Muscle layer of colon (tissue), 2 donors: ENCODE measurements at regions not wholly inside any gene's neighbourhood (a gene's known extent, or its start where the extent isn't known, plus 50 kb on each side); places are given as distances from the start of the nearest gene placed in this dataset.
"Not testable (repeated sequence)": the region's sequence is repeated elsewhere in the genome, so short reads cannot be mapped to it uniquely, and the experiment has no call there.

Experiments used
- H3K27ac ChIP-seq: one replicate; pipeline ENCODE4 v1.7.0; 2013; ENCODE audit warnings: low read depth, mild to moderate bottlenecking, low read length, moderate library complexity
- H3K27me3 ChIP-seq, 2 donors: one replicate each; pipeline ENCODE4 v1.7.0; 2013; ENCODE audit warnings: low read length in 2 of 2, mild to moderate bottlenecking in 2 of 2; ENCODE audit not compliant: insufficient read depth in 2 of 2, control insufficient read depth in 1 of 2
- H3K36me3 ChIP-seq: one replicate; pipeline ENCODE4 v1.7.0; 2013; ENCODE audit warnings: mild to moderate bottlenecking, low read length; ENCODE audit not compliant: insufficient read depth
- H3K4me1 ChIP-seq: one replicate; pipeline ENCODE4 v1.7.0; 2013; ENCODE audit warnings: mild to moderate bottlenecking, low read length; ENCODE audit not compliant: insufficient read depth
- H3K4me3 ChIP-seq, 2 donors: one replicate each; pipeline ENCODE4 v1.7.0; 2013; ENCODE audit warnings: low read length in 2 of 2, low read depth in 1 of 2, mild to moderate bottlenecking in 1 of 2, moderate library complexity in 1 of 2
- H3K9ac ChIP-seq: one replicate; pipeline ENCODE4 v1.7.0; 2013; ENCODE audit warnings: low read length
- H3K9me3 ChIP-seq: one replicate; pipeline ENCODE4 v1.7.0; 2013; ENCODE audit warnings: mild to moderate bottlenecking, low read length
- donor health status: abdominal sarcoma.
- donor health status: Adenocarcinoma of cecum.

DNA sequence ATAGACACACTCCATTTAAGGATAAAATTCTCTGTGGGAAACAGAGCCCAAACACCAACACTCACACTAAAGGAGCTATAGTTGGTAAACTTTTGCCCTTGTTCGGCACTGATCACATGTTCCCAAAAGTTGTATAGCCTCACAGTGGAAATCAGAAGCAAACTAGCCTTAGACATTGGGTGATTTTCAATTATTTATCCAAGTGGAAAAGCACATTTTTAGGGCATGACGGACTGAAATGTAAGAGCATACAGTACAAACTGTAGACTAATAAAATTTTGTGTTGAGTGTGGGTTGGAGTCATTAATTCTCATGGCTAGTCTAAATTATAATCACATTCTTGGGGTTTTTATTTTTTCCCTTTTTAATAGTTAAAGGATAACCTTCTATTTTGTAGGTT is 202.4 kb downstream of the MOXD1 start:
- H3K4me3 ChIP-seq: no peak overlapping the region
- no peaks in the 10 kb centered on the region for H3K9me3 ChIP-seq
- H3K4me1 ChIP-seq: peaks cover 4% of the 10 kb centered on the region
- H3K27ac ChIP-seq: no peak overlapping the region
- no peak overlapping the region for H3K9ac ChIP-seq
- H3K27me3 ChIP-seq: no peaks in the 10 kb centered on the region
- no peaks in the 10 kb centered on the region for H3K36me3 ChIP-seq

DNA sequence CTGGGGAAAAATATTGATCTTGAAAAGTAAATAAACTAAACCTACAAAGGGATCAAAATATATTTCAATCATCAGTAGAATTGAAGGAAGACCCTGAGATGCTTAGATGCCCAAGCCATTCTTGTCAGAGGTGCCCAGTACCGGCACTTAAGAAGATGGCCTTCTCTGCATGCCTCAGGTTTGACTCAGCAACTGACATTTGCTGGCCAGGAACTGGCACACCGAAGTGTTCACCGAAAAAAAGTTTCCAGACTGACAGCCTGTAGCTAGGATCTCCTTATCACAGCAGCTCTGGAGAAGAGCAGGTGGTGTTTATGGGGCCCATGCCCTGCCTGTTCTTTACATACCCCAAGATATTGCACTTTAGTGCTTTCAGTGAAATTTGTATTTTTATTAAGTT is 203.2 kb downstream of the MOXD1 start:
- no peaks in the 10 kb centered on the region for H3K36me3 ChIP-seq
- H3K4me1 ChIP-seq: peaks cover 3% of the 10 kb centered on the region
- H3K4me3 ChIP-seq: no peak overlapping the region
- H3K27ac ChIP-seq: no peak overlapping the region
- no peaks in the 10 kb centered on the region for H3K9me3 ChIP-seq
- no peak overlapping the region for H3K9ac ChIP-seq
- no peaks in the 10 kb centered on the region for H3K27me3 ChIP-seq

DNA sequence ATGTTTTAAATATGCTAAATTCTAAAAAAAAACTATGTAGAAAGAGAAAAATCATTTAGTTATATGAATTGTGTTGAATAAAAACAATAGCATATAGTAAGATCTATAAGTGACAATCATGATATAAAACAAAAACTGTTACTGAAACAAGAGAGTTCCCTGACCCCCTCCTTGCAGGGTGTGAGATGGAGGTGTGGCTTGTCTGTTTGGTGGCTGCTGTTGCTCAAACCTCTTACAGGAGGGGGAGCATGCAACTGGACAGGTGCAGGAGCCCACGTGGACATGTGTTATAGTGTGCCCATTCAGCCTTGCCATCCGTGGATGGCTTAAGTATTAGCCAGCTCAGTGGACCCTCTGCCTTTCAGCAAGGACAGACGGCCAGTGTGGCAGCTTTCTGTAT is 206.7 kb downstream of the MOXD1 start:
- Histone ChIP-seq H3K27ac (no peak overlapping the region), H3K27me3 (no peaks in the 10 kb centered on the region), H3K4me3 (no peak overlapping the region), H3K9me3 (no peaks in the 10 kb centered on the region), H3K36me3 (no peaks in the 10 kb centered on the region), H3K4me1 (peaks cover 6% of the 10 kb centered on the region), H3K9ac (no peak overlapping the region)

DNA sequence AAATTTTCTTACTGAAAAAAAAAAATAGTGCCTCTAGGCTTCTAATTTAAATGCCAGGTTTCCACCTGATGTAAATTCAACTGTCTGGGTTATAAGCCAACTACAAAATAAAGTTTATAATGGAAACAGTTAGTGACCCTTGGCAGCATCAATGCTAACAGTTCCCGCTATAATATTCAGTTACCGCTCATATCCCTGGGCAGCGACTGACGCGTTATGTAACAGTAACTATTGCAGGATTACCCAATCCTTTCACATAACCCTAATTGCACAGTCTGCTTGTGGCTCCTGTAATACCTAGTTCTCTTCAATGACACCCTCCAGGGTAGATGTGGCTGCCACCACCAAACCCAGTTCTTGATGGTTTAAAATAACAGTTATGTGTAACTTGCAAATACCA is 208.6 kb downstream of the MOXD1 start:
- Histone ChIP-seq H3K27ac (no peak overlapping the region), H3K27me3 (no peaks in the 10 kb centered on the region), H3K36me3 (no peaks in the 10 kb centered on the region), H3K9ac (no peak overlapping the region), H3K4me3 (no peak overlapping the region), H3K9me3 (no peaks in the 10 kb centered on the region), H3K4me1 (peaks cover 6% of the 10 kb centered on the region)

- Histone ChIP-seq H3K36me3 (no peaks in the 10 kb centered on the region), H3K4me3 (no peak overlapping the region), H3K27ac (no peak overlapping the region), H3K9ac (no peak overlapping the region), H3K9me3 (no peaks in the 10 kb centered on the region), H3K27me3 (no peaks in the 10 kb centered on the region), H3K4me1 (peaks cover 6% of the 10 kb centered on the region)
Measured at GRCh38 chr6:132190815-132191175, 210.5 kb downstream of the MOXD1 start.

- Histone ChIP-seq H3K27me3 (no peaks in the 10 kb centered on the region), H3K9ac (no peak overlapping the region), H3K36me3 (no peaks in the 10 kb centered on the region), H3K27ac (no peak overlapping the region), H3K9me3 (no peaks in the 10 kb centered on the region), H3K4me3 (no peak overlapping the region), H3K4me1 (peaks cover 6% of the 10 kb centered on the region)
Measured at GRCh38 chr6:132190097-132190814, 211.0 kb downstream of the MOXD1 start.

DNA sequence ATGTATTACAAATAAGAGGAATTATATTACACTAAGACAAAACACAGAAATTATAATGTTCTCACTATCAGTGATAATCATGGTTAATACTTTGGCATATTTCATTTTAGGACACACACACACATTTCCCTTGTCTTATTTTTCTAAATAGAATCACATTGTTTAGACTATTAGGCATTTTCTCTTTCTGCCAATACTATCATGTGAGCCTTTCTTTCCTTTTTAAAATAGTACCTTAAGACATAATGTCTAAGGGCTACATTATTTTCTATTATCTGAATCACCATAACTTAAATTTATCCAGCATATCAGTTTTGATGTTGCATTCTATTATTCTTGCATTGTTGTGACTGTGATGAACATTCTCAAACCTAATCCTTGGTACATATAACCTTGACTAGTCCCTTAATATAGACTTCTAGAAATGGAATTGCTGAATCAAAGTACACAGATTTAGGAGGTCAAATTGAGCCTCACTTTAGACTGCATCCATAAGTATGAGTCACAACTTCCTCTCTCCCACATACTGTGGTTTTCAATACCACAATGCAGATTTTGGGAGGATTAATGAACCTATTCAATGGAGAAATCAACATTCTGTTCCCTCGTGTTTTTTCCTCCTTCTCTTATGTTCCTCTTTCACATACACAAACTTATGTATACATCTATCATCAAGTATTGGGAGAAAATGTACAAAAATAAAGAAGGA is 212.6 kb downstream of the MOXD1 start:
- Histone ChIP-seq H3K27ac (no peak overlapping the region), H3K36me3 (no peaks in the 10 kb centered on the region), H3K4me3 (no peak overlapping the region), H3K27me3 (no peaks in the 10 kb centered on the region), H3K9ac (no peak overlapping the region), H3K4me1 (peaks cover 6% of the 10 kb centered on the region), H3K9me3 (no peaks in the 10 kb centered on the region)

GRCh38 chr6:132187816-132188215 is 213.5 kb downstream of the MOXD1 start:
- H3K4me1 ChIP-seq: peaks cover 6% of the 10 kb centered on the region
- no peaks in the 10 kb centered on the region for H3K36me3 ChIP-seq
- H3K27ac ChIP-seq: no peak overlapping the region
- H3K27me3 ChIP-seq: no peaks in the 10 kb centered on the region
- H3K9ac ChIP-seq: no peak overlapping the region
- no peaks in the 10 kb centered on the region for H3K9me3 ChIP-seq
- no peak overlapping the region for H3K4me3 ChIP-seq

DNA sequence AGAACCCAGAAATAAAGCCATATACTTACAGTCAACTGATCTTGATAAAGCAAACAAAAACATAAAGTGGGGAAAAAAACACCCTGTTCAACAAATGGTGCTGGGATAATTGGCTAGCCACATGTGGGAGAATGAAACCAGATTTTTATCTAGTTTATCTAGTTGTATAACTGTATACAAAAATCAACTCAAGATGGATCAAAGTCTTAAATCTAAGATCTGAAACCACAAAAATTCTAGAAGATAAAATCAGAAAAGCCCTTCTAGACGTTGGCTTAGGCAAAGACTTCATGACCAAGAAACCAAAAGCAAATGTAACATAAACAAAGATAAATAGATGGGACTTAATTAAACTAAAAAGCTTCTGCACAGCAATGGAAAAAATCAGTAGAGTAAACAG is 216.3 kb downstream of the MOXD1 start:
- H3K9me3 ChIP-seq, H3K27ac ChIP-seq, H3K4me1 ChIP-seq, H3K9ac ChIP-seq, H3K27me3 ChIP-seq, H3K36me3 ChIP-seq, H3K4me3 ChIP-seq: not testable (repeated sequence)

GRCh38 chr6:132179955-132180354 is 221.3 kb downstream of the MOXD1 start:
- H3K9me3 ChIP-seq: no peaks in the 10 kb centered on the region
- no peaks in the 10 kb centered on the region for H3K4me1 ChIP-seq
- no peak overlapping the region for H3K27ac ChIP-seq
- H3K27me3 ChIP-seq: no peaks in the 10 kb centered on the region
- H3K36me3 ChIP-seq: no peaks in the 10 kb centered on the region
- no peak overlapping the region for H3K9ac ChIP-seq
- no peak overlapping the region for H3K4me3 ChIP-seq

- no peak overlapping the region for H3K9ac ChIP-seq
- no peaks in the 10 kb centered on the region for H3K27me3 ChIP-seq
- H3K9me3 ChIP-seq: no peaks in the 10 kb centered on the region
- H3K4me1 ChIP-seq: no peaks in the 10 kb centered on the region
- H3K27ac ChIP-seq: no peak overlapping the region
- no peak overlapping the region for H3K4me3 ChIP-seq
- no peaks in the 10 kb centered on the region for H3K36me3 ChIP-seq
Measured at GRCh38 chr6:132174919-132175318, 223.7 kb upstream of the CCN2 start.

GRCh38 chr6:132168961-132169360 is 217.8 kb upstream of the CCN2 start:
- Histone ChIP-seq H3K27me3 (no peaks in the 10 kb centered on the region), H3K9ac (no peak overlapping the region), H3K4me1 (no peaks in the 10 kb centered on the region), H3K36me3 (no peaks in the 10 kb centered on the region), H3K27ac (no peak overlapping the region), H3K4me3 (no peak overlapping the region), H3K9me3 (no peaks in the 10 kb centered on the region)
